IMR-90 (cell line): ENCODE measurements at regions not wholly inside any gene's neighbourhood (a gene's known extent, or its start where the extent isn't known, plus 50 kb on each side); places are given as distances from the start of the nearest gene placed in this dataset.

Source experiments
- ATAC-seq: fragments of 200-7000 bp; cut with Tn5 transposase; 2 replicates; pipeline ENCODE4 v1.9.1; 2020; ENCODE audit warnings: low read depth, mild to moderate bottlenecking, moderate library complexity
- BruUV-seq: library from RNA; stranded (reverse); fragments of 400-500 nt; replicated peaks from 2 replicates; lab custom pipeline; 2021; lab: Mats Ljungman, UMichigan
- CTCF ChIA-PET: fragments of 300-600 bp; formaldehyde crosslinking; extraction: SDS; loops from one replicate; lab custom pipeline; 2021; ENCODE audit warnings: antibody characterized with exemption; lab: Yijun Ruan, JAX
- POLR2A ChIA-PET: fragments of 300-600 bp; sonication (Branson Sonifier 250); formaldehyde crosslinking; loops from one replicate; lab custom pipeline; 2022; ENCODE audit warnings: antibody characterized with exemption; ENCODE audit not compliant: unreplicated experiment; lab: Charles Lee
- DNase-seq: peaks from one replicate; pipeline ENCODE4 v3.0.0; 2013
- H2AFZ ChIP-seq: replicated peaks from 2 replicates; pipeline ENCODE3; 2013; ENCODE audit warnings: low read length, mild to moderate bottlenecking; ENCODE audit not compliant: poor library complexity
- H2AK5ac ChIP-seq: 2 replicates; pipeline ENCODE4 v1.6.1; 2013; ENCODE audit warnings: low read depth, low read length, inconsistent platforms
- H2AK9ac ChIP-seq: replicated peaks from 2 replicates; pipeline ENCODE3; 2013; ENCODE audit warnings: mild to moderate bottlenecking, low read depth, low read length, moderate library complexity; ENCODE audit not compliant: poor library complexity
- H2BK120ac ChIP-seq: 2 replicates; pipeline ENCODE4 v1.6.1; 2013; ENCODE audit warnings: low read depth, low read length, inconsistent platforms
- H2BK15ac ChIP-seq: 3 replicates; pipeline ENCODE4 v1.6.1; 2013; ENCODE audit warnings: low read depth, low read length, inconsistent platforms
- H2BK20ac ChIP-seq: 2 replicates; pipeline ENCODE4 v1.6.1; 2013; ENCODE audit warnings: low read depth, mild to moderate bottlenecking, inconsistent platforms, low read length, moderate library complexity
- H2BK5ac ChIP-seq: 2 replicates; pipeline ENCODE4 v1.6.1; 2013; ENCODE audit warnings: mild to moderate bottlenecking, low read depth, low read length, inconsistent platforms; ENCODE audit not compliant: poor library complexity, severe bottlenecking
- H3K14ac ChIP-seq: replicated peaks from 2 replicates; pipeline ENCODE4 v1.6.1; 2013; ENCODE audit warnings: low read depth, low read length, inconsistent platforms
- H3K18ac ChIP-seq: 2 replicates; pipeline ENCODE4 v1.6.1; 2013; ENCODE audit warnings: low read depth, low read length, control low read depth
- H3K23ac ChIP-seq: 2 replicates; pipeline ENCODE4 v1.6.1; 2013; ENCODE audit warnings: low read depth, low read length, inconsistent platforms
- H3K27ac ChIP-seq: 2 replicates; pipeline ENCODE4 v1.5.1; 2013; ENCODE audit warnings: mild to moderate bottlenecking, control low read depth, low read length; ENCODE audit not compliant: insufficient read depth
- H3K27me3 ChIP-seq: 2 replicates; pipeline ENCODE4 v1.6.1; 2013; ENCODE audit warnings: low read length; ENCODE audit not compliant: control insufficient read depth, insufficient read depth
- H3K36me3 ChIP-seq: 2 replicates; pipeline ENCODE4 v1.6.1; 2013; ENCODE audit warnings: low read length, mixed read lengths; ENCODE audit not compliant: control insufficient read depth, insufficient read depth
- H3K4ac ChIP-seq: 2 replicates; pipeline ENCODE4 v1.6.1; 2013; ENCODE audit warnings: low read depth, low read length, inconsistent platforms
- H3K4me1 ChIP-seq: 2 replicates; pipeline ENCODE4 v1.6.1; 2013; ENCODE audit warnings: low read length, mixed read lengths; ENCODE audit not compliant: control insufficient read depth, insufficient read depth
- H3K4me2 ChIP-seq: 2 replicates; pipeline ENCODE4 v1.6.1; 2013; ENCODE audit warnings: low read depth, mild to moderate bottlenecking, control low read depth, low read length, moderate library complexity
- H3K4me3 ChIP-seq: 2 replicates; pipeline ENCODE4 v1.5.1; 2013; ENCODE audit warnings: low read depth, mild to moderate bottlenecking, control low read depth, low read length, moderate library complexity; ENCODE audit not compliant: insufficient read depth
- H3K56ac ChIP-seq: 2 replicates; pipeline ENCODE4 v1.6.1; 2013; ENCODE audit warnings: low read length, inconsistent platforms; ENCODE audit not compliant: insufficient read depth; ENCODE audit errors: extremely low read depth
- H3K79me1 ChIP-seq, 2 experiments: 2 replicates each; pipeline ENCODE4 v1.6.1; 2013; ENCODE audit warnings: low read length in 2 of 2, inconsistent platforms in 1 of 2, low read depth in 1 of 2
- H3K9ac ChIP-seq: 2 replicates; pipeline ENCODE4 v1.6.1; 2013; ENCODE audit warnings: low read depth, low read length, control low read depth
- H3K9me1 ChIP-seq: 2 replicates; pipeline ENCODE4 v1.6.1; 2013; ENCODE audit warnings: low read length, inconsistent platforms; ENCODE audit not compliant: insufficient read depth
- H3K9me3 ChIP-seq: 2 replicates; pipeline ENCODE4 v1.6.1; 2013; ENCODE audit warnings: low read length; ENCODE audit not compliant: control insufficient read depth, insufficient read depth
- H4K20me1 ChIP-seq: 2 replicates; pipeline ENCODE4 v1.6.1; 2013; ENCODE audit warnings: low read length, inconsistent platforms; ENCODE audit not compliant: insufficient read depth
- H4K5ac ChIP-seq: 2 replicates; pipeline ENCODE4 v1.6.1; 2013; ENCODE audit warnings: mild to moderate bottlenecking, low read depth, low read length, control low read depth
- H4K8ac ChIP-seq, 2 experiments: 2 replicates each; pipeline ENCODE4 v1.6.1; 2013; ENCODE audit warnings: low read depth in 2 of 2, low read length in 2 of 2, control low read depth in 1 of 2, inconsistent platforms in 1 of 2
- H4K91ac ChIP-seq: 2 replicates; pipeline ENCODE4 v1.6.1; 2013; ENCODE audit warnings: low read depth, low read length, inconsistent platforms; ENCODE audit not compliant: insufficient read depth
- CEBPB ChIP-seq: IDR thresholded peaks from 2 replicates; pipeline ENCODE4 v1.6.1; 2012; ENCODE audit warnings: low read depth, low read length, improper control_type of control experiment
- CHD1 ChIP-seq: IDR thresholded peaks from 2 replicates; pipeline ENCODE4 v1.6.1; 2012; ENCODE audit warnings: low read depth, low read length, improper control_type of control experiment
- CTCF ChIP-seq: conservative IDR thresholded peaks from 2 replicates; pipeline ENCODE4 v1.5.1; 2012; ENCODE audit warnings: mild to moderate bottlenecking, low read depth, low read length, improper control_type of control experiment
- FOS ChIP-seq: fragments of 150-350 bp; IDR thresholded peaks from 2 replicates; pipeline ENCODE4 v1.6.1; 2016; ENCODE audit warnings: low read depth, low read length
- MAFK ChIP-seq: IDR thresholded peaks from 2 replicates; pipeline ENCODE4 v1.6.1; 2012; ENCODE audit warnings: low read depth, low read length, improper control_type of control experiment
- MXI1 ChIP-seq: IDR thresholded peaks from 2 replicates; pipeline ENCODE4 v1.6.1; 2012; ENCODE audit warnings: low read depth, mild to moderate bottlenecking, low read length, moderate library complexity, borderline replicate concordance
- RCOR1 ChIP-seq: IDR thresholded peaks from 2 replicates; pipeline ENCODE4 v1.6.1; 2012; ENCODE audit warnings: mild to moderate bottlenecking, low read length, improper control_type of control experiment; ENCODE audit not compliant: insufficient replicate concordance
- USF2 ChIP-seq: fragments of 150-350 bp; IDR thresholded peaks from 2 replicates; pipeline ENCODE4 v1.6.1; 2017; ENCODE audit warnings: mild to moderate bottlenecking, antibody characterized with exemption, low read length, low read depth
- WGBS, 2 experiments: methylation state at CpG; one replicate each; pipeline versions ENCODE4 v1.1.5 to v1.1.7; 2013; ENCODE audit warnings: missing lambda C conversion rate in 2 of 2; ENCODE audit not compliant: insufficient read length in 1 of 2; ENCODE audit errors: extremely low coverage in 2 of 2; 5-methylcytosine and 5-hydroxymethylcytosine counted together
- dilution Hi-C: fragments of 300-500 bp; cut with HindIII; formaldehyde crosslinking; loops from one replicate; pipeline ENCODE4 v1.14.3; 2018; ENCODE audit warnings: low sequenced_read_pairs; ENCODE audit not compliant: unreplicated experiment
- in situ Hi-C: fragments of 300-500 bp; cut with MboI; formaldehyde crosslinking; loops from 3 replicates; pipeline ENCODE4 v1.14.3; 2019; ENCODE audit warnings: low sequenced_read_pairs, inconsistent platforms, mixed read lengths
- intact Hi-C: fragments of 100-400 bp; cut with micrococcal nuclease; formaldehyde crosslinking; loops from 2 replicates; pipeline ENCODE4 v1.10.0; 2022

GRCh38 chr1:224535641-224536040, 80.5 kb upstream of the CNIH3 start:
- Histone ChIP-seq H3K56ac (no peak overlapping the region), H3K4me3 (no peak overlapping the region), H4K91ac (no peak overlapping the region), H2BK120ac (no peak overlapping the region; the same call in 1 of the 2 replicates), H3K4me1 (no peaks in the 10 kb centered on the region), H3K4me2 (no peak overlapping the region), H3K18ac (no peak overlapping the region), H3K27me3 (no peaks in the 10 kb centered on the region), H4K8ac (no peak overlapping the region), H2BK15ac (peak overlapping the region; percentile 17; the same call in 1 of the 3 replicates), H3K9ac (no peak overlapping the region), H3K36me3 (no peaks in the 10 kb centered on the region), H2AK5ac (0 out of 2 replicates have a peak overlapping the region, but pooled peaks have one; percentile 6), H3K14ac (no peak overlapping the region), H2AK9ac (no peak overlapping the region), H2BK20ac (no peak overlapping the region), H3K23ac (no peak overlapping the region), H3K9me1 (no peaks in the 10 kb centered on the region), H4K5ac (no peak overlapping the region), H3K79me1 (no peaks in the 10 kb centered on the region), H2AFZ (peak overlapping the region; percentile 14), H3K4ac (no peak overlapping the region), H4K20me1 (no peaks in the 10 kb centered on the region), H3K27ac (no peak overlapping the region), H3K9me3 (no peaks in the 10 kb centered on the region), H2BK5ac (no peak overlapping the region)
- WGBS, 2 experiments = 70% methylated on average over 2 of the region's 7 CpGs; no CpG with 5 or more reads in 1 of the 2 experiments
- POLR2A ChIA-PET = no interaction called here
- no TSS peak for BruUV-seq
- TF ChIP-seq RCOR1 = no peak
- TF ChIP-seq CEBPB = no peak
- TF ChIP-seq USF2 = no peak
- no peak for TF ChIP-seq MAFK
- TF ChIP-seq MXI1 = no peak
- no peak for TF ChIP-seq CTCF
- TF ChIP-seq FOS = no peak
- TF ChIP-seq CHD1 = no peak
- DNase-seq (no peak), ATAC-seq (no peak)
- intact Hi-C loops (no loop called here), dilution Hi-C loops (no loop called here), in situ Hi-C loops (no loop called here)
- CTCF ChIA-PET = no interaction called here
